Activated CD8-positive, alpha-beta memory T cell treated with anti-CD3 and anti-CD28 coated beads, Interleukin-2, amount 50 U/mL, for 4 hours (primary cell): ENCODE measurements at regions not wholly inside any gene's neighbourhood (a gene's known extent, or its start where the extent isn't known, plus 50 kb on each side); places are given as distances from the start of the nearest gene placed in this dataset.

ENCODE experiments used
- DNase-seq: peaks from one replicate; pipeline ENCODE4 v3.0.0-alpha.2; 2020

DNA sequence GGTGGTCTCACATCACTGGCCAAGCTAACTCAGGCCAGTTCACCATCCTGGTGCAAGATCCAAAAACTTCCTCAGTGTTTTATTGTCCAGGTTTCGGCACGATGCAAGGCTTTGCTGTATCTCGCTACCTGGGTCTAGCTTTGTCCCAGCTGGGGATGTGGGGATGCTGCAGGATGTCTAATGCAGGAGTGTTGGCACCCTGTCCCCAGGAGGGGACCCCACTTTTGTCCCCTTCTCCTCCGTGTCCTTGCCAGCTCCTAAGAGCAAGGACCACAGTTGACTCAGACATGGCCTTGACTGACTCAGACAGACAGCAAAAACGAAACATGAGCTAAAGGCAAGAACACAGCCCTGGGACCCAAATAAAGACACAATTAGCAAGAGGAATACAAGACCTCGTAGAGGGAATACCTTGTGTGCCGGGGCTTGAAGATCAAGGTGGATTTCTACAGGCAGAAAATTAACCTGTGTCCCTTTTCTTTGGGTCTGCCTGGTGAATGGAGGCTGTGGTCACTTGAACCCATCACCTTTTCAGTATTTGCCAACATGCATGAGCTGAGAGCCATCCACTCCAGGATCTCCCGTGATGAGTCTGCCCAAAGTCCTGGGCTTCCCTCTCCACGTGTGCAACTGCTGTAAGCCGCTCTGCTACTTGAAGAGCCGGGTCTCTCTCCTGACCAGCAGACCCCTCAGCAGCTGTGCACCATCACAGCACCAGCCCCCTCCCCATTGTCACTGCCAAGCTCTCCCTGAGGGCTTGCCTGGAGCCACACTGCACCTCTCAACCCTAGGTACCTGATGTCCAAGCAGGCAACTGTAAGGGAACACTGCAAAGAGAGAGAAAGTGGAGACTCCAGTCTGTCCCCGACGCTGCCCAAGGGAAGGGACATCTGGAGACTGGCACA, 149.5 kb upstream of the ZNF507 start:
- no peak for DNase-seq

DNA sequence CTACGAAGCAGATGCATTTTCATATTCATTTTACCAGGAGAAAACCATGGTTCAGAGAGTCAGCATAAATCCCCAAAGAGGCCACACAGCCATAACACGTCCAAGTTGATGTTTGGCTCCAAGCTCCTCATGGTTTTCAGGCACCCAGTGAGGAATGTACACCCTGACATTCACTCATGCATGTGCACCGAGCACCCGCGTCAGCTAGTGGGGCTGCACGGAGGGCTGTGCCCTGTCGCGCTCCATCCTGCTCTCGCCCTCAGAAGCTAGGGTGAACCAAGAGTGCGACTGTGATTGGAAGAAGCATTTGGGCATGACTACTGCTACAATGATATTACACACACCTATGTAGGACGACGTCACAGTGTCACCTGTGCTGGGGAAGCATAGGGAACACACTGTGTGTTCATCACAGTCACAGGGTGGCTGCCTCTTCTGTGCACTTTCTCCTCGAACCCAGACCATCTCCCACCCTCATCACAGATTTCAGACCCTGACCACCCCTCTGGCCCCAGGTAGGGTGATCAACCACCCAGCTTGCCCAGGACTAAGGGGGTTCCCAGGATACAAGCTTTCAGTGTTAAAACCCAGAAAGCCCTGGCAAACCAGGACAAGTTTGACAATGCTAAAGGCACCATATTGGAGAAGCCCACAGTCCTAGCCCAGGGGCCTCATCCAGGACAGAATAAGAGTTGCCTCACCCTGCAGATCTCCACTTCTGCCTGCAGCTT, 148.6 kb upstream of the ZNF507 start:
- no peak for DNase-seq

GRCh38 chr19:32197896-32198882, 147.2 kb upstream of the ZNF507 start:
- no peak for DNase-seq

DNA sequence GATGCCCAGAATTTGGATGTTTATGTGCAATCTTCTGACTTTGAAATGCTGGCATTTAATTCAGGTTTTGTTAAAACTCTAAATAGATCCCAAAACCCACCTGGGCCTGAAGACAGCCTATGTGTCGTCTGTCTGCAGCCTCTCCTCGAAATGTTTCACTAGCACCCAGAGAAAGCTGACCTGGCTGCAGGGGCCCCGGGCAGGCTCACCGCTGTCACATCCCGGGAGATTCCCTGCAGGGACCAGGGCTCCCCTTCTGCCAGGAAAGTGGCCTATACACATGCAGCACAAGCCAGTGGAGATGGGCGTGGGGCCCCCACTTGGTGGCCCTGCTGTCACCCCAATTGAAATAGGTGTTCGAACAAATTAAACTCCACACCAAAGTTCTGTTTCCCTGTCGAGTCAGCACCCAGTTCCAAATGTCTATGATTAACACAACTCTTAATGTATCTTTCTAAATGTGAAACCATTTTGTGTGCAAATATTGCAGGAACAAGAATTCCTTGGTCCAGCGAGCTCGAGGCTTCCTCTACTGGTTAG, 145.8 kb upstream of the ZNF507 start:
- DNase-seq, result no peak

DNA sequence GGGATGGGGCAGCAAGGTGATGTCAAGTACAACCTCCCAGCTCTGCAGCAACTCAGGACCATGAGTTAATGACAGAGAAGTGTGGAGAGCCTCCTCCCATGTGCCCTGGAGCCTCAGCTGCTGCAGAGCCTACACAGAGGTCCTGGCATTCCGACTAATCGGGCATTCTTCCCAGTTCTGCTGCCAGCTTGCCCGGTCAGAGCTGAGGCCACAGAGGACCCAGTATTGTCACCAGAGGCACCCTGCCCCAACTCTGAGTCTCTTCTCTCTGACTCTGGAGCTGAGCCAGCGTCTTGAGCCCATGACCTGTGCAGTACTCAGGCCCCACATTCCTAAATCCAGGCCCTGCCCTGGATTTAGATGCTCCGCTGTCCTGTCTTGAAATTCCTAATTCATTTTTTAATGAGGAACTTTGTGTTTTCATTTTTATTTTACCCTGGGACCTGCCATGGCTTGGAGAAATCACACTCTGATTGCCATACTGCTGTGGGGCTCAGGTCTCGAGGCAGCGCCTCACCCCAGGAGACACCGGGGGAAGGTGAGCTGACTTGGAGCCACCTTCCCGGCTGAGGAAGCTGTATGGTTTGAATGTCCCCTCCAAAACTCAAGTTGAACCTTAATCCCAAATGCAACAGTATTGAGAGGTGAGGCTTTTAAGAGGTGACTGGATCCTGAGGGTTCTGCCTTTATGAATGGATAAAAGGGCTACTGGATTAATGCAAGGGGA, 144.9 kb upstream of the ZNF507 start:
- DNase-seq, result no peak

- DNase-seq, result no peak
These were observed 144.2 kb upstream of the ZNF507 start for GRCh38 chr19:32201211-32201610.

DNA sequence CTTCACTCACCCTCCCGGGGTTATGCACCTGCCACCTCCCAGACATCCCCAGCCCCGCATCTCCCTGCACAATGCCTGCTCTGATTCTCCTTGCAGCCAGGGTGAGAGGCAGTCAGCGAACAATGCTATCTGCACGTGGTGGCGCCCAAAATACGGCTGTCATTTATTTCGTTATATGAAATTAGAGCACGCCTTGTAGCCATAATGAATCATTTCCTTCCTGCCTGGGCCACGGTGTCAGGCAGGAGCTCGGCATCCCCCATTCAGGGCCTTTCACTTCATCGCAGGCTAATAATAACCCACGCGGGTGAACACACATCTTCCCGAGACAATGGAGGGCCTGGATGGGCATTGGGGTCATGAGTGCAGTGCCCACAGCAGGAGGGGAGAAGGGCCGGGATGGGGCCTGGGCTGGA, 143.8 kb upstream of the ZNF507 start:
- DNase-seq, result no peak

DNA sequence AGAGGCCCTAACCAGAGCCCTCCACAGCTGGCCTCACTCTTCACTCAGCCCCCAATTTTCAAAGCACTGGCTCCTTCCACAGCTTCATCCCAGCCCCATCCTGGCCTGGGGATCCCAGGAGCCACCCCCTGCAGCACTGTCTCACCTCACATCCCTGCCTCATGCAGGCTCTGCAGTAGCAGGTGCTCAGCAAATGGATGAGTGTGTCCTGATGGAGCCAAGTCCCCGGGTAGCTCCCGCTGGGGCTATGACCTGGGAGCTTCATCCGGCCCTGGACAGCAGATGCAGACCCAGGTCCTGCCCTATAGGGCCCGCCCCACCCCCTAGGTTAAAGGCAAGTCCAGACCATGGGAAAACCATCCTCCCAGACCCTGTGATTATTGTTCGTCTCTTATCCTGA, 143.2 kb upstream of the ZNF507 start:
- no peak for DNase-seq

- no peak for DNase-seq
These were observed 142.2 kb upstream of the ZNF507 start for GRCh38 chr19:32203161-32203560.

DNA sequence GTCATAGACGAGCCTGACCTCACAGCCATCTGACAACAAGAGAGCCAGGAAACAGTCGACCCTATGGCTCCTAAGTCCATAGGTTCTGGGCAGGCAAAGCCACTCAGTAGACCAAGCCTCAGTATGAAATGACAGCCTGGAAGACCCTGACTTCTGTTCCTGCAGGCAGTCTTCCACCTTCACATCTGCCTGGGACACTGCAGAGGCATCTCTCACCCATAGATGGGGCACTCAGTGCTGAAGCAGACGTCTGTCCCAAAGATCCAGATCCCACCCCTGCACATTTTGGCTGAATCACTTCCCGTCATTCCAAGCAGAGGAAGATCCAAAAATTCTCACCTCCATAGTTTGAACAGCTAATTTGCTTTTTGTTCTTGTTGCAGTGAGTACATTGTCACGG, 139.3 kb upstream of the ZNF507 start:
- DNase-seq, result no peak

- no peak for DNase-seq
These were observed 137.3 kb upstream of the ZNF507 start for GRCh38 chr19:32208060-32208459.

DNA sequence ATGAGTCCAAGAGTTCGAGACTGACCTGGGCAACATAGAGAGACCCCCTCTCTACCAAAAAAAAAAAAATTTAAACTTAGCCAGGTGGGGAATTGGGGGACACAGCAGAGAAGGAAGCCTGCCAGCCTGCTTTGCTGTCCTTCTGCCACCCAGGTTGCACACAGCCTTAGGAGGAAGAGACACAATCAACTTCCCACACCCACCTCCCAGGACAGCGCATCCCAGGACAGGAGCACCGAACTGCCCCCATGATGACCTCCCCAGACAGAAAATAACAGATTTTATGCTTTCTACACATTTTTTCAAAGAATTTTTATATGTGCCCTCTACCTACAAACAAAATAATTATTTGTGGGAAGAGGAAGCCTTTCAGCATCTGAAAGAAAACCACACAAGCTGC, 126.0 kb upstream of the ZNF507 start:
- DNase-seq, result no peak

GRCh38 chr19:32219881-32220472, 125.4 kb upstream of the ZNF507 start:
- DNase-seq, result no peak

DNA sequence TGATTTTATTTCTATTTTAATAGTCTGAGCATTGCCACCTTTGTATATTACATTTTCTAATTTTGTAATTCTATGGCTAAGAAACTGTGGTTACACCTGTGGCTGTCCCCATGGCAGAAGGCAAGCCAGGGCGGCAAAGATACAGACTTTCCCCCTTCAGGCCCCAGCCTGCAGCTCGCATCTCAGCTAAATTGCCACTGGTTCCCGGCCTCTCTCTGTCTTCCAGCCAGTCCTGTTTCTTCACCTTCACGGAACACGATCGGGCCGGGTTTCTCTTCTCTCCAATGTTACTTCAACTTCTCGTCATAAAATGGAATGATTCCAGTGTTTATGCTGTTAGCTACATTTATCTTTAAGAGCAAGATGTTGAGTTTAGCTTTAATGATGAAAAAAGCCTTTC, 124.5 kb upstream of the ZNF507 start:
- no peak for DNase-seq

DNA sequence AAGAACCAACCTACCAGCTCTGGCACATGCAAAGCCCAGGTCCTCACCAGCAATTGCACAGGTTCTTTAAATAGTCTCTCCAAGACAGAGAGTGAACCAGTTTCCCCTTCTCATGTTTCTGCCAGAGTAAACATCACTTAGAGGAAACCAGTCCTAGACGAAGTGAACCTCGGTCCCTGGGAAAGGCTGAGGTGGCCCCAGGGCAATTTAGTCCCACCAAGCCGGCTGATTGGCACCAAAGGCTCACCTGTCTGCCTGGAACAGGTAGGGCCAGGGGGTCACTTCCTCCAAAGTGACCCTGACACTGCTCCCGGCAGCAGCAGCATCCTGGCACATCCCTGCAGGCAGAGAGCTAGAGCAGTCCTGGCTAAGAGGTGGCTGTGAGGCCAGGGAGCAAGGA, 122.9 kb upstream of the ZNF507 start:
- DNase-seq, result no peak

DNA sequence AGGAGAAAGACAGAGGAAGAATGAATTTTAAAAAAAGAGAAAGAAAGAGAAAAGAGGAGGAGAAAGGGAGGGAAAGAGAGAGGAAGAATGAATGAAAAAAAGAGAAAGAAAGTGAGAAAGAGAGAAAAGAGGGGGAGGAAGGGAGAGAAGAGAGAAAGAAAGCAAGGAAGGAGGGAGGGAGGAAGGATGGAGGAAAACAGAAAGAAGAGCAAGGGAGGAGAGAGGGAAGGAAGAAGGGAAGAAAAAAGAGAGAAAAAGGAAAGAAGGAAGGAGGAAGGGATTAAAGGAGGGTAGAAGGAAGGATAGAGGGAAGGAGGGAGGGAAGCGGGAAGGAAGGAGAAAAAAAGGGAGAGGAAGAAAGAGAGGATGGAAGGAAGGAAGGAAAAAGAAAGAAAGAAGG, 122.3 kb upstream of the ZNF507 start:
- no peak for DNase-seq

GRCh38 chr19:32223595-32224370, 121.6 kb upstream of the ZNF507 start:
- no peak for DNase-seq

- DNase-seq, result peak; percentile 64
These were observed 120.8 kb upstream of the ZNF507 start for GRCh38 chr19:32224371-32225244.

DNA sequence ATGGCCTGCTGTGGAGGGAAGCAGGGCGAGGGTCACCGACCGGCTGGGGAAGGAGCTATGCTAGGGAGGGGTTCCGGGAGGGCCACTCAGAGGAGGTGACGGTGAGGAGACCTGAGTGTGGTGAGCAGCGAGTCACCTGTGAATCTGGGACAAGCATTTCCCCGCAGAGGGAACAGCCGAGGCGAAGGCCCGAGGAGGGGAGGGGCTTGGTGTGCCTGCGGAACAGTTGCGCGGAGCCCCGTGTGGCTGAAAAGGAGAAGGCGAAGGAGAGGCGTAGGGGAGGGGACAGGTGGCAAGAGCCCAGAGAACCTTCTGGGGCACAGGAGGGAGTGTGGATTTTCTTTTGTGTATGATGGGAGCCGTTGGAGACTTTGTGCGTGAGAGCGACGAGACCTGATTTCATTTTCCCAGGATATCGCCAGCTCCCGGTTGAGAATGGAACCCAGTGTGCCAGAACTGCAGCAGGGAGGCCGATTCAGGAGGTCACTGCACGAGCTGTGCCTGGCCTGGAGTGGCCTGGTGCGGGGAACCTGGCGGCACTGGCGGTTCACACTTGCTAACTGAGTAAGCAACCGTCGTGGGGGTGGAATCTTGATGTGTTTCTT, 117.7 kb upstream of the ZNF507 start:
- DNase-seq, result no peak
